ENCODE measurements at regions not wholly inside any gene's neighbourhood (a gene's known extent, or its start where the extent isn't known, plus 50 kb on each side); places are given as distances from the start of the nearest gene placed in this dataset.
"Not testable (repeated sequence)": the region's sequence is repeated elsewhere in the genome, so short reads cannot be mapped to it uniquely, and the experiment has no call there.

- not testable (repeated sequence) for DNase-seq (ENCODE audit: low read depth in 2 of 3, low spot score in 2 of 3)
Observed at GRCh38 chr5:177664737-177665136, 64.8 kb downstream of the B4GALT7 start.

GRCh38 chr5:177665172-177665571 is 65.2 kb downstream of the B4GALT7 start:
- DNase-seq (ENCODE audit: low read depth in 2 of 3, low spot score in 2 of 3) = not testable (repeated sequence)

- not testable (repeated sequence) for DNase-seq (ENCODE audit: low read depth in 2 of 3, low spot score in 2 of 3)
Observed at GRCh38 chr5:177665960-177666359, 66.0 kb downstream of the B4GALT7 start.

- DNase-seq (ENCODE audit: low read depth in 2 of 3, low spot score in 2 of 3) = not testable (repeated sequence)
Observed at GRCh38 chr5:177671035-177671754, 71.3 kb downstream of the B4GALT7 start.

- DNase-seq (ENCODE audit: low read depth in 2 of 3, low spot score in 2 of 3) = peak; percentile 25 to 47 (median 45)
Observed at GRCh38 chr5:177671755-177672690, 72.1 kb downstream of the B4GALT7 start.

All from activated CD8-positive, alpha-beta memory T cell treated with anti-CD3 and anti-CD28 coated beads for 48 hours (primary cell).